ENCODE measurements at regions not wholly inside any gene's neighbourhood (a gene's known extent, or its start where the extent isn't known, plus 50 kb on each side); places are given as distances from the start of the nearest gene placed in this dataset.
"Not testable (repeated sequence)": the region's sequence is repeated elsewhere in the genome, so short reads cannot be mapped to it uniquely, and the experiment has no call there.

GRCh38 chr12:126976579-126976978 is 1290.4 kb upstream of the TMEM132C start:
- no peak for DNase-seq (ENCODE audit: low spot score)

GRCh38 chr12:126979564-126979963 is 1287.4 kb upstream of the TMEM132C start:
- DNase-seq (ENCODE audit: low spot score), result not testable (repeated sequence)

DNA sequence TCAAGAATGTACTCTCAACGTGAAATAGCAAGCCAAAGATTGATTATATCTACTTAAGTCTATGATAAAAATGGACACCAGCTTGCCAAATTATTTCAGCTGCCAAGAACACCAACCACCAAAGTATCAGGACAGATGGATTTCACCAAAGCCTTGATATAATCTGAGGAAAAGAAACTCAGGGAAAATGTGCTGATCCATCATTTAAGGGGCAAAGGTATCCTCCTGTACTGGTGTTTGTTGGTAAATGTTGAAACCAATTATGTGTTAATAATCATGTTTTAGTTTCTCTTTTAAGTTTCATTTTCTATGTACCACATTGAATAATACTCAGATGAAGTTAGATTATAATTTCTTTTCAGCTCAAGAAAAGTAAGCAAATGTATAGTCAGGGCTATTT is 1284.3 kb upstream of the TMEM132C start:
- no peak for DNase-seq (ENCODE audit: low spot score)

DNA sequence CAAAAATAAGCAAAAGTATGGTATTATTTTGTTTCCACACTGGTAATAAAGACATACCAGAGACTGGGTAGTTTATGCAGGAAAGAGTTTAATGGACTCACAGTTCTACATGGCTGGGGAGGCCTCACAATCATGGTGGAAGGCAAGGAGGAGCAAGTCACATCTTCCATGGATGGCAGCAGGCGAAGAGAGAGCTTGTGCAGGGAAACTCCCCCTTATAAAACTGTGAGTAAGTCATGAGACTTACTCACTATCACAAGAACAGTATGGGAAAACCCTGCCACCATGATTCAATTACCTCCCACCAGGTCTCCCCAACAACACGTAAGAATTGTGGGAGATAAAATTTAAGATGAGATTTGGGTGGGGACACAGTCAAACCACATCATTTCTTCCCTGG is 1283.2 kb upstream of the TMEM132C start:
- DNase-seq (ENCODE audit: low spot score), result not testable (repeated sequence)

GRCh38 chr12:126985663-126986062 is 1281.3 kb upstream of the TMEM132C start:
- DNase-seq (ENCODE audit: low spot score), result not testable (repeated sequence)

GRCh38 chr12:126989532-126989931 is 1277.4 kb upstream of the TMEM132C start:
- DNase-seq (ENCODE audit: low spot score), result no peak

DNA sequence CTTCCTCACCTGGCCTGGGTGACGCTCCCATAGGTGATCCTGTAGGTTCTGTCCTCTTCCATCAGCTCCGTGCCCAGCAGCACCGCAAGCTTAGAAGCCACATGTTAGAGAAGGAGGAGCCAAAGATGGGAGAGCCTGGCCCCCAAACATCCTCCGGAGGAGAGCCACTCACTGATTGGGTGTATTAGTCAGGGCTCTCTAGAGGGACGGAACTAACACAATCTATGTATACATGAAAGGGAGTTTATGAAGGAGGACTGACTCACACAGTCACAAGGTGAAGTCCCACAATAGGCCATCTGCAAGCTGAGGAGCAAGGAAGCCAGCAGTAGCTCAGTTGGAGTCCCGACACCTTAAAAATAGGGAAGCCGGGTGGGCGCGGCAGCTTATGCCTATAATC is 1273.1 kb upstream of the TMEM132C start:
- DNase-seq (ENCODE audit: low spot score), result no peak

- DNase-seq (ENCODE audit: low spot score), result no peak
These were observed 1272.4 kb upstream of the TMEM132C start for GRCh38 chr12:126994599-126994998.

DNA sequence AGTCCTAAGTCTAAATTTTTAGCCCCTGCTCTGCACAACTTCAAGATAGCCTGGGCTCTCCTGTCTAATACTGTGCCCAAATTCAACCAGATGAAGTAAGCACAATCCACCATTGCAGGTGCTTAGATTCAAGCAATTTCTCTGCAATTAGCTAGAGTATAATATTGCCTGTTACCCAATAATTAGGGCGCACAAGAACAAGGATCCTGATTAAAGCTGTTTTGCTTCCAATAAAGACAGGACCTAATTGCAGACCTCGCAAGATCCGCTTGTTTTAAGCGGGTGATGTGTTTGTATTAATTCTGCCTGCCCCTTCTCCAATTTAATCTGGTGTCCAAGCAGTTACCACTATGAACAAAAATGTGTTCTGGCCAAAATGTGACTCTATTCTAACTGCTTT is 1268.9 kb upstream of the TMEM132C start:
- DNase-seq (ENCODE audit: low spot score), result no peak

- DNase-seq (ENCODE audit: low spot score), result no peak
These were observed 1268.2 kb upstream of the TMEM132C start for GRCh38 chr12:126998747-126999285.

- DNase-seq (ENCODE audit: low spot score), result no peak
These were observed 1267.6 kb upstream of the TMEM132C start for GRCh38 chr12:126999352-126999751.

GRCh38 chr12:127005406-127005805 is 1261.6 kb upstream of the TMEM132C start:
- DNase-seq (ENCODE audit: low spot score), result no peak

GRCh38 chr12:127006972-127007371 is 1260.0 kb upstream of the TMEM132C start:
- no peak for DNase-seq (ENCODE audit: low spot score)

GRCh38 chr12:127008755-127009403 is 1258.1 kb upstream of the TMEM132C start:
- no peak for DNase-seq (ENCODE audit: low spot score)

- DNase-seq (ENCODE audit: low spot score), result no peak
These were observed 1254.9 kb upstream of the TMEM132C start for GRCh38 chr12:127012109-127012508.

GRCh38 chr12:127013197-127013596 is 1253.8 kb upstream of the TMEM132C start:
- no peak for DNase-seq (ENCODE audit: low spot score)

DNA sequence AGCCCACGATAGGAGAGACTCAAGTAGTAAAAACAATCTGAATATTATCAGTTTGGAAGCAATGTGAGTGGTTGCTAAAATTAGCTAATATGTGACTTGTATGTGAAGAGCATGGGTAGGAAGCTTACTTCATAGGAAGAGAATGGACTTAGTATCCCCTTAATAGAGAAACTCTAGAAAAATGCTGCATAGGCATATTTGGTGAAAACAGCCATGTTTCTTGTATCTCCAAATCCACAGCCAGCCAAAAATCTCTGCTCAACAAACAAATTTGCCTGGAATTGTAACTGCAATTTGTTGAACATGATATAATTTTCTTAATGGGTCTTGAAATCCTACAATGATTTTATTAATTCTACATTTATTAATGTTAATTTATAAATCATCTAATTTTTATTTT is 1252.9 kb upstream of the TMEM132C start:
- DNase-seq (ENCODE audit: low spot score), result no peak

GRCh38 chr12:127024791-127025190 is 1242.2 kb upstream of the TMEM132C start:
- DNase-seq (ENCODE audit: low spot score), result no peak

GRCh38 chr12:127025545-127025944 is 1241.4 kb upstream of the TMEM132C start:
- no peak for DNase-seq (ENCODE audit: low spot score)

DNA sequence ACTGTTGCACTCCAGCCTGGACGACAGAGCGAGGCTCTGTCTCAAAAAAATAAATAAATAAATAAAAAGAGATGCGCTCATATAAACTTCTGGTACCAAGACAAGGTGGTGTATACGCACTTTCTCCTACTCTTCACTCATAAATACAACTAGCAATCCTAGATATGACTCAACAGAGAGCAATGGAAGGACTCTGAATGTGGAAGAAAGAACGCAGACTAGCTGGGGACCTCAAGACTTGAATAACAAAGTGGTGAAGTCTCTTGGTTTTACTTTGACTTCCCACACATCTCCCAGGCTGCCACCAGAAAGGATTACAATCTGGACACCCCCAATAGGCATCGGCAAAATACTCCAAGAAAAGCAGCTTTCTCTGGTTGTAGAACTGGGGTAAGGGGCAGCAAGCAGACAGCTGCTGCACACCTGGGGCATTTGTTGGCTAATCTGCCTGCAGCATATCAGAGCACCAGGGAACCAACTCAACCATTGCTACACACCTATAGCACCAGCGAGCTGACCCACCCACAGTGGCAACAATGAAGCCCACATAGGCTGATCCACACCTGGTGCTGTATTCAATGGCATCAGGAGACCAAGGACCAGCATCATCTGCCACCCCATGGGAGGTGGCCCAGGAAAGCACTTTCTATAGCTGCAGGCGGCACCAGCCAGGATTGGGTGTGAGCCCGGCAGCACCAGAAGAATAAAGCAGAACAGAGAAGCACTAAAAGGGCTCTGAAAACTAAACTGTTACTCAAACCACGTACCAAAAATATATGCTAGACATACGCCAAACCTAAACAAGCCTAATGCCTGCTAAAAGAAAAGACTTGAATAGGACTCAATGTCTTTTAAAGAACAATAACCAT is 1231.7 kb upstream of the TMEM132C start:
- no peak for DNase-seq (ENCODE audit: low spot score)

GRCh38 chr12:127038152-127038551 is 1228.8 kb upstream of the TMEM132C start:
- no peak for DNase-seq (ENCODE audit: low spot score)

DNA sequence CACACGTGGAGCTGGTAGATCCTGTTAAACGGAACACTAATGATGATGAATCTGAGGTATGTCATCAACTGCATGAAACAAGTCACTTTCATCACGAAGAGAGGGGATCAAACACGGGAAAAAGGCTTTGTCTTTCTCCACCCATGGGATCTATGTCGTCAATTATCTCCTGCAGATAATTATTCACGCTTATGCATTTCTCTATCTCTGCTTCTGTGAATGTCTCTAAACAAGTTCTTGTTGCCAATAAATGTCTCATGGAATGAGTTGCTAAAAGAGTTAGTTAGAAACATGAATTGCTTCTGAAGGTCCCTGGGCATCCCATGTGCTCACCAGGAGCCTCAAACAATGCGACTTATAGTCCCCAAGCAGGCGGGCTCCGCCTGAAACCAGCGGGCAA is 1228.2 kb upstream of the TMEM132C start:
- DNase-seq (ENCODE audit: low spot score), result no peak

DNA sequence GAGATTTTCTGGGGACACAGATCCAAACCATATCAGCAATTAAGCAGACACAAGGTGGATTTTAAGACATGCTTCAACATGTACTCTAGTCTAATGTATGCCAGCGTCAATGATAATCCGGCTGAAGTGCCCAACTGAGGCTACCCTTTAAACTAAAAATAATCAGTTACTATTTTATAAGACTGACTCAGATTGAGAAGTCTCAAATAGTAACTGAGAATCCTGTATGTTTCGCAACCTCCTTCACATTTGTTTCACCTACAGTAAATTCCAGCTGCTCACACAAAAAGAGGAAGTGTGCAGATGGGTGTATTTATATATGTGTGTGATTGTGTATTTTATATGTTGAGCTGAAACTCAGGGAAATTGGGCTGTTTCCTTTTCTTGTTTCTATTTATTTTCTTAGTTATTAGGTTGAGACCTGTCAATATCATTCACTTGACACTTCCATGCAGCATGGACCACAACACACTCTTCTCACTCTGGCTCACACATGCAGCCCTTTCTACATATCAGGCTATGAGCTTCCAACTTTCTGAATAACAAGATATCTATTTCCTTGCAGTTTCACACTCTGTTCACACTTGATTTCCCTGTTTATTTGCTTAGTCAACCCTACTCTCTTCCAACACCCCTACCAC is 1224.9 kb upstream of the TMEM132C start:
- DNase-seq (ENCODE audit: low spot score), result no peak

All from AG08395 (cell line).